ENCODE measurements at regions not wholly inside any gene's neighbourhood (a gene's known extent, or its start where the extent isn't known, plus 50 kb on each side); places are given as distances from the start of the nearest gene placed in this dataset.
"Not testable (repeated sequence)": the region's sequence is repeated elsewhere in the genome, so short reads cannot be mapped to it uniquely, and the experiment has no call there.

DNA sequence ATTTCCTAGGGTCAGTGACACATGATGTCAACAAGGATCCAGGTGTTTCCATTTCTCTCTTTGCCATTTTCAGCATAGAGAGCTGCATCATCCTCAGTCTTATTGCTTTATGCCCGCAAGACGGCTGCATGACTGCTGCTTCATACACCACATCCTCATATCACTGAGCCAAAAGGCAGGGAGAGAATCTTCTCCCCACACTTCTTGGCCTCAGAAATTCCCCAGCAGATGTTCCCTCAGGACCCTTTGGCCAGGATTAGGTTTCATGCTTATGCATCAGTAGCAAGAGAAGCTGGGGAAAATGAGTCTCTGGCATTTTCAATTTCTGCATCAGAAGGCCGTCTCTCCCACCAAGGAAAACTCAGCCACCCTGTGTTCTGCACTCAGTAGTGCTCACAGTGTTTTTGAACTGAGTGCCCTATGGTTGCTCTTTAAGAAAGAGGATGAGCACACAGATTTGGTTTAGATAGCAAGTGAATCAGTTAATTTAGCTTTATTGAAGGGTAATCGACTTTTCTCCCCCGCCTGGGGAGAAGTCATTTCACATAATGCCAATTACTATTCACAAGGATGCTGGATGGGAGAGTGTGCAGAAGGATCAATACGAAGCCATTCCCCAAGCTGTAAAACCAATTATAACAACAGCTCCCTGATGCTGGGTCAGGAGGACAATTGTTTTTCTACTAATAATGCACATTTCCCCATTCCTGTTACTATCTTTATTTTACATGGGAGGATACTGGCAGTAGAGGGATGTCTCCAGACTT is 360.2 kb downstream of the HHIPL2 start:
- no peak for DNase-seq (ENCODE audit: extremely low read depth in 1 of 2, low read depth in 1 of 2)

- no peak for DNase-seq (ENCODE audit: extremely low read depth in 1 of 2, low read depth in 1 of 2)
These were observed 365.3 kb downstream of the HHIPL2 start for GRCh38 chr1:222182641-222183040.

DNA sequence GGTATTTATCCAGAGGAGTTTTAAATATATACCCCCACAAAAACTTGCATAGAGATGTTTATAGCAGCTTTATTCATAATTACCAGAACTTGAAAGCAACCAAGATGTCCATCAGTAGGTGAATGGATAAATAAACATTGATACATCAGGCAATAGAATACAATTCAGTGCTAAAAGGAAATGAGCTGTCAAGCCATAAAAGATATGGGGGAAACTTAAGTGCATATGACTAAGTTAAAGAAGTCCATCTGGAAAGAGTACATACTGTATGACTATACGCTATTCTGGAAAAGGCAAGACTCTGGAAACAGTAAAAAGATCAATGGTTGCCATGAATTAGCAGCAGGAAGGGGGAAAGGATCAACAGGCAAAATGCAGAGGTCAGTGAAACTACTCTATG is 366.7 kb downstream of the HHIPL2 start:
- no peak for DNase-seq (ENCODE audit: extremely low read depth in 1 of 2, low read depth in 1 of 2)

DNA sequence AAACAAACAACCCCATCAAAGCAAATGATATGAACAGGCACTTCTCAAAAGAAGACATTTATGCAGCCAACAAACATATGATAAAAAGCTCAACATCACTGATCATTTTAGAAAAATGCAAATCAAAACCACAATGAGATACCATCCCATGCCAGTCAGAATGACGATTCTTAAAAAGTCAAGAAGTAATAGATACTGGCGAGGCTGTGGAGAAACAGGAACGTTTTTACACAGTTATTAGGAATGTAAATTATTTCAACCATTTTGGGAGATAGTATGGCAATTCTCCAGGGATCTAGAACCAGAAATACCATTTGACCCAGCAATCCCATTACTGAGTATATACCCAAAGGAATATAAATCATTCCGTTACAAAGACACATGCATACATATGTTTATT is 370.4 kb downstream of the HHIPL2 start:
- not testable (repeated sequence) for DNase-seq (ENCODE audit: extremely low read depth in 1 of 2, low read depth in 1 of 2)

GRCh38 chr1:222171005-222171404 is 376.9 kb downstream of the HHIPL2 start:
- DNase-seq (ENCODE audit: extremely low read depth in 1 of 2, low read depth in 1 of 2): no peak

GRCh38 chr1:222168621-222169020 is 379.3 kb downstream of the HHIPL2 start:
- DNase-seq (ENCODE audit: extremely low read depth in 1 of 2, low read depth in 1 of 2): no peak

DNA sequence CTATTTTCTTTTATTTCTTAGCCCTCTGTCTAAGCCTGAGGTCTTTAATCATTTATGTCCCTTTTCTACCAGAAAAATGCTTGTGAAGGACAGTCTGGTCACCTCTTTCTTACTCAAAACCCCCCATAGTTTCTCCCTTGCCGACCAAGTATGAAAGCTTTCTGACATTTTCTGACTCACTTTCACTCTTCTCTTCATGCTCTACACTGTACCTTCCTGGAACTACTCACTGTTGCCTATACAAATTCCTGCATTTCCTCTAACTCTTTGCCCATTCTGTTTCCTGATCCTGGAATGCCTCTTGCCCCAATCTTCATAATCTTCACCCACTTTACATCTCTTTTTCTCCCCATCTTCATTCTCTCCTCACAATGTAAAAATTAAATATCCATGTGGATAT is 380.0 kb downstream of the HHIPL2 start:
- DNase-seq (ENCODE audit: extremely low read depth in 1 of 2, low read depth in 1 of 2): no peak

DNA sequence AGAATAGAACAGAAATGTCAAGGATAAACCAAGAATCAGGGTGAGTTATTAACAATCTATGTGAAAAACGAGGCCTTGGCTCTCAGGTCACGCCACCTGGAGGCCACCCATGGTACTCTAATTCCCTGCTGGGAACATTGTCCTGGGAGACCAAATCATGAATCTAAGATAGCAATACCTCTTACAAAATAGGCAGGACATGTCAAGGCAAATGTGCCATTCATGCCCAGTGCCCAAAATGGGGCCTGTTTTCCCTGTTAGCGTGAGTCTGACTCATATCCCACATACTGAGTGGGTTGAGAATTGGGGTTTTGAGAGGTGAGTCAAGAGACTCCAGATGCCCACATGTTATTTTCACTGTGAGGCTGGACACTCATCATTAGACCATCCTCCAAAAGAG is 380.8 kb downstream of the HHIPL2 start:
- peak in 1 of 2 donors; percentile 32 for DNase-seq (ENCODE audit: extremely low read depth in 1 of 2, low read depth in 1 of 2)

GRCh38 chr1:222165629-222166028 is 382.3 kb downstream of the HHIPL2 start:
- DNase-seq (ENCODE audit: extremely low read depth in 1 of 2, low read depth in 1 of 2): no peak

GRCh38 chr1:222163895-222164294 is 384.0 kb downstream of the HHIPL2 start:
- no peak for DNase-seq (ENCODE audit: extremely low read depth in 1 of 2, low read depth in 1 of 2)

DNA sequence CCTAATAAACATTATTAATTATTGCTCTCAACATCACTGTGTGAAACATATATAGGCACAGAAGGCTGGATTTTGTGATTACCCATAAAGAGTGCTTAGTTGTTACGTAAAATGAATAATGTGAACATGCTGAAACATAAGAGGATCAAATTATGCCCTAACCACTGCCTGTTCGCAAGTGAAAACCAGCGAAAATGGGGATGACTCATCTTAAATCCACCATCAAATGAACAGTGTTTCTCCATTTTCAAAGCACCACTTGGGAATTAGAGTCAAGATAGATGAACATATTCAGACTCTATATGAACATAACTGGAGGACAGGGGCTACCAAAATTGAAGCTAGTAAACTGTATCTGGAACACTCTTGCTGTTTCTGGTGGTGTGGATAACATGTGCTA is 386.2 kb downstream of the HHIPL2 start:
- DNase-seq (ENCODE audit: extremely low read depth in 1 of 2, low read depth in 1 of 2): no peak

- DNase-seq (ENCODE audit: extremely low read depth in 1 of 2, low read depth in 1 of 2): no peak
These were observed 390.3 kb downstream of the HHIPL2 start for GRCh38 chr1:222157612-222158011.

GRCh38 chr1:222140206-222140605 is 398.3 kb upstream of the DUSP10 start:
- no peak for DNase-seq (ENCODE audit: extremely low read depth in 1 of 2, low read depth in 1 of 2)

- no peak for DNase-seq (ENCODE audit: extremely low read depth in 1 of 2, low read depth in 1 of 2)
These were observed 396.2 kb upstream of the DUSP10 start for GRCh38 chr1:222138095-222138494.

DNA sequence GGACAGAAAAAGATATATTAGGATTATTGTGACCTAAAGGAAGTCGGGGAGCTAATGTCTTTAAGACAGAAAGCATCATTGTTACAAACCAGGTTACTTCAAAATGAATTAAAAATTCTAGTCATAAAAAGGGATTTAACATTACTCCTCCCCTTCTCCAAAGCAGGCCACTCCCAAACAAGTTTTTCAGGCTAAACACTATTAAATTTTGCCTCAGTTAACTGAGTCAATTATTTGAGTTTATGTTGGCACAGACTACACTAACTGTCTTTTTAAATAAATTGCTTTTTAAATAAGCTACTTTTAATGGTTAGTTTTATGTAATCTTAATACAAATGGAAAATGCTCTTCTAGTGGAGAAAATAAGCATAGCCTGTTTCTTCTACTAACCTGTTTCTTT is 395.0 kb upstream of the DUSP10 start:
- DNase-seq (ENCODE audit: extremely low read depth in 1 of 2, low read depth in 1 of 2): no peak

- no peak for DNase-seq (ENCODE audit: extremely low read depth in 1 of 2, low read depth in 1 of 2)
These were observed 387.2 kb upstream of the DUSP10 start for GRCh38 chr1:222129041-222129440.

- no peak for DNase-seq (ENCODE audit: extremely low read depth in 1 of 2, low read depth in 1 of 2)
These were observed 385.8 kb upstream of the DUSP10 start for GRCh38 chr1:222127526-222128152.

DNA sequence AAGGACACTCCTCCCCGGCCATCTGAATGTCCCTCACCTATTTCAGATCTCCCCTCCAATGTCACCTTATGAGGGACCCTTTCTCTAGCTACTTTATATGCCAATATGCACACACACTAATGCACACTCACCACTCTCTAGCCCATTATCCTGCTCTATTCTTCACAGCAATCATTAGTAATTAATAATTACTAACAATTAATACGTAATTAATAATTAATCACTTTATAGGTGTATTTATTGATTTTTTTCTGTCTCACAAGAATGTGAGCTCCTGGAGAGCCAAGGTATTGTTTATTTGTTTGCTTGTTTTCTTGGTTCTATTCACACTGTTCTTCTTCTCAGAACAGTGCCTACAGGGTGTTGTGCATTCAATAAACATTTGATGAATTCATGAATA is 385.2 kb upstream of the DUSP10 start:
- DNase-seq (ENCODE audit: extremely low read depth in 1 of 2, low read depth in 1 of 2): no peak

DNA sequence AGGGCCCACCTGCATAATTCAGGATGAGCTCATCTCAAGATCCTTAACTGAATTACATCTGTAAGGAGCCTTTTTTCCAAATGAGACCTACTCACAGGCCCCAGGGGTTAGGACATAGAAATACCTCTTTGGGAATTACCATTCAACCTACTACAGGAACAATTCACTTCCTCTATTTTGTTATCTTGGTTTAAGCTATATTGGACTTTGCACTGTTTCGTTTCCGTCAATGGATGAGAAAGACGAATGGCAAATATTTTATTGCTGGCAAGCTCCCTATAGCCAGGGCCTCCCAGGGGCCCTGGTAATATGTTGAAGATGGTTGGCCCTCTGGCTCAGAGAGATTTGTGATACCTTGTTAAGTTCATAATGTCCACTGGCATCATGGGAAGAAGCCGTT is 384.2 kb upstream of the DUSP10 start:
- DNase-seq (ENCODE audit: extremely low read depth in 1 of 2, low read depth in 1 of 2): no peak

GRCh38 chr1:222124602-222125001 is 382.7 kb upstream of the DUSP10 start:
- no peak for DNase-seq (ENCODE audit: extremely low read depth in 1 of 2, low read depth in 1 of 2)

DNA sequence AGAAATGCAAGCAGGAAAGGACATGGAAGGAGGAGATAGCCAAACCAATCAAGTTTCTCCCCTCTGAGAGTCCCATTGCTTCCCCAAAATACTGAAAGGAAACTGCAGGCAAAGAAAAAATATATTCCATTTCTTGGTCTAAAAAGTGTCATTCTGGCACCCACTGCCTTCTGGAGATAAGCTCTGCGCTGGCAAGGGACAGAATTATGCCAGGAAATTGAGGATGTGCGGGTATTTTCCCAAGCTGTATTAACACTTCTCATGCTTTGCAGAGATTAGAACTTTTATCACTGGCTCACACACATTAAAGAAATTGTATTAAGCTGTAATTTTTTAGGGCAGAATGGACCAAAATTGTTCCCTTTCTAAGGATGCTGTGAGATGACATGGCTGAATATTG is 381.2 kb upstream of the DUSP10 start:
- no peak for DNase-seq (ENCODE audit: extremely low read depth in 1 of 2, low read depth in 1 of 2)

GRCh38 chr1:222117809-222118208 is 375.9 kb upstream of the DUSP10 start:
- DNase-seq (ENCODE audit: extremely low read depth in 1 of 2, low read depth in 1 of 2): no peak
